Type B pancreatic cell (in vitro differentiated cells): ENCODE measurements at regions not wholly inside any gene's neighbourhood (a gene's known extent, or its start where the extent isn't known, plus 50 kb on each side); places are given as distances from the start of the nearest gene placed in this dataset.

Experiments used
- DNase-seq: peaks from one replicate; pipeline ENCODE4 v3.0.0; 2021; ENCODE audit warnings: mixed read lengths; ENCODE audit not compliant: unreplicated experiment; ENCODE audit errors: extremely low spot score
- H3K27ac Mint-ChIP-seq: 2 replicates; pipeline ENCODE4 v1.8.0; 2021; ENCODE audit warnings: mild to moderate bottlenecking, mixed read lengths
- H3K27me3 Mint-ChIP-seq: 2 replicates; pipeline ENCODE4 v1.8.0; 2021; ENCODE audit warnings: mixed read lengths
- H3K36me3 Mint-ChIP-seq: 2 replicates; pipeline ENCODE4 v1.8.0; 2021; ENCODE audit warnings: mixed read lengths
- H3K4me1 Mint-ChIP-seq: one replicate; pipeline ENCODE4 v1.8.0; 2021; ENCODE audit warnings: mixed read lengths; ENCODE audit not compliant: unreplicated experiment
- H3K4me3 Mint-ChIP-seq: 2 replicates; pipeline ENCODE4 v1.8.0; 2021; ENCODE audit warnings: mild to moderate bottlenecking, mixed read lengths
- H3K9me3 Mint-ChIP-seq: 2 replicates; pipeline ENCODE4 v1.8.0; 2021; ENCODE audit warnings: mixed read lengths
- CTCF ChIP-seq: fragments of 200-600 bp; sonication (generic); conservative IDR thresholded peaks from 2 replicates; pipeline ENCODE4 v1.5.0; 2021; ENCODE audit warnings: antibody characterized with exemption, mild to moderate bottlenecking

- no peak for DNase-seq
These were observed 55.0 kb downstream of the TMEM30B start for GRCh38 chr14:61226015-61226654.

GRCh38 chr14:61225344-61225743 lies 55.8 kb downstream of the TMEM30B start:
- no peak for DNase-seq
- no peaks in the 10 kb centered on the region for H3K36me3 Mint-ChIP-seq
- no peak overlapping the region for H3K27ac Mint-ChIP-seq
- H3K9me3 Mint-ChIP-seq = peaks cover 4% of the 10 kb centered on the region
- H3K4me1 Mint-ChIP-seq = peaks cover 61% of the 10 kb centered on the region
- H3K4me3 Mint-ChIP-seq = no peak overlapping the region
- H3K27me3 Mint-ChIP-seq = no peaks in the 10 kb centered on the region
- TF ChIP-seq CTCF = no peak

More at GRCh38 chr14:61226015-61226654, 55.0 kb downstream of the TMEM30B start:
- Mint-ChIP-seq H3K9me3 (peaks cover 4% of the 10 kb centered on the region), H3K36me3 (no peaks in the 10 kb centered on the region), H3K4me1 (peaks cover 55% of the 10 kb centered on the region), H3K27ac (no peak overlapping the region), H3K27me3 (no peaks in the 10 kb centered on the region), H3K4me3 (no peak overlapping the region)
- TF ChIP-seq CTCF = no peak

GRCh38 chr14:61223552-61223951 lies 57.6 kb downstream of the TMEM30B start:
- no peaks in the 10 kb centered on the region for H3K27me3 Mint-ChIP-seq
- H3K27ac Mint-ChIP-seq = no peak overlapping the region
- H3K36me3 Mint-ChIP-seq = no peaks in the 10 kb centered on the region
- H3K4me1 Mint-ChIP-seq = peaks cover 64% of the 10 kb centered on the region
- no peak overlapping the region for H3K4me3 Mint-ChIP-seq
- no peak for TF ChIP-seq CTCF
- H3K9me3 Mint-ChIP-seq = peaks cover 4% of the 10 kb centered on the region
- DNase-seq = no peak

- Mint-ChIP-seq H3K9me3 (peaks cover 4% of the 10 kb centered on the region), H3K27me3 (no peaks in the 10 kb centered on the region), H3K36me3 (no peaks in the 10 kb centered on the region), H3K4me3 (peak overlapping the region; percentile 1), H3K27ac (no peak overlapping the region), H3K4me1 (peaks cover 66% of the 10 kb centered on the region)
- DNase-seq = no peak
- TF ChIP-seq CTCF = no peak
These were observed 58.8 kb downstream of the TMEM30B start for GRCh38 chr14:61222388-61222787.

- DNase-seq = no peak
- H3K27ac Mint-ChIP-seq = no peak overlapping the region
- no peaks in the 10 kb centered on the region for H3K27me3 Mint-ChIP-seq
- H3K36me3 Mint-ChIP-seq = no peaks in the 10 kb centered on the region
- no peak for TF ChIP-seq CTCF
- H3K4me3 Mint-ChIP-seq = peak overlapping the region; percentile 1
- H3K4me1 Mint-ChIP-seq = peaks cover 66% of the 10 kb centered on the region
- H3K9me3 Mint-ChIP-seq = peaks cover 3% of the 10 kb centered on the region
These were observed 59.2 kb downstream of the TMEM30B start for GRCh38 chr14:61221906-61222305.
